Fibroblast of the aortic adventitia (primary cell): ENCODE measurements at regions not wholly inside any gene's neighbourhood (a gene's known extent, or its start where the extent isn't known, plus 50 kb on each side); places are given as distances from the start of the nearest gene placed in this dataset.

Experiments used
- DNase-seq: peaks from one replicate; pipeline ENCODE4 v3.0.0-alpha.2; 2010; ENCODE audit warnings: low read depth
- H3K4me3 ChIP-seq: 2 replicates; pipeline ENCODE4 v1.5.1; 2011; ENCODE audit warnings: low read depth, mild to moderate bottlenecking, control low read depth, low read length, moderate library complexity
- CTCF ChIP-seq: IDR thresholded peaks from 2 replicates; pipeline ENCODE4 v1.5.1; 2011; ENCODE audit warnings: mild to moderate bottlenecking, low read length, control low read depth, inconsistent platforms; ENCODE audit not compliant: insufficient read depth

- no peak overlapping the region for H3K4me3 ChIP-seq
- DNase-seq, result no peak
- TF ChIP-seq CTCF, result no peak
These were observed 370.0 kb downstream of the KCNJ2 start for GRCh38 chr17:70539132-70539924.

GRCh38 chr17:70542876-70543275 is 373.5 kb downstream of the KCNJ2 start:
- DNase-seq, result no peak
- no peak for TF ChIP-seq CTCF

GRCh38 chr17:70544317-70544716 is 375.0 kb downstream of the KCNJ2 start:
- no peak for TF ChIP-seq CTCF
- no peak overlapping the region for H3K4me3 ChIP-seq
- DNase-seq, result no peak

More at GRCh38 chr17:70542876-70543275, 373.5 kb downstream of the KCNJ2 start:
- no peak overlapping the region for H3K4me3 ChIP-seq

- no peak overlapping the region for H3K4me3 ChIP-seq
- peak; percentile 33 for TF ChIP-seq CTCF
- peak; percentile 68 for DNase-seq
These were observed 383.1 kb downstream of the KCNJ2 start for GRCh38 chr17:70552230-70552981.

GRCh38 chr17:70552982-70553334 is 383.6 kb downstream of the KCNJ2 start:
- H3K4me3 ChIP-seq, result no peak overlapping the region
- no peak for TF ChIP-seq CTCF
- no peak for DNase-seq

- no peak for DNase-seq
- TF ChIP-seq CTCF, result no peak
- H3K4me3 ChIP-seq, result no peak overlapping the region
These were observed 386.4 kb downstream of the KCNJ2 start for GRCh38 chr17:70555723-70556122.

- no peak overlapping the region for H3K4me3 ChIP-seq
- no peak for DNase-seq
- no peak for TF ChIP-seq CTCF
These were observed 389.5 kb downstream of the KCNJ2 start for GRCh38 chr17:70558821-70559220.
